Stimulated activated naive B cell treated with anti-CD40 and anti-IgM and Interleukin-4, amounts not matched to agents 10 μg/mL and 1 μg/mL and 100 μg/mL, for 72 hours (primary cell): ENCODE measurements at regions not wholly inside any gene's neighbourhood (a gene's known extent, or its start where the extent isn't known, plus 50 kb on each side); places are given as distances from the start of the nearest gene placed in this dataset.
"Not testable (repeated sequence)": the region's sequence is repeated elsewhere in the genome, so short reads cannot be mapped to it uniquely, and the experiment has no call there.

ENCODE experiments used
- ATAC-seq, 2 donors: fragments of 150-1000 bp; cut with Tn5 transposase; replicated peaks; 2 replicates each; pipeline ENCODE4 v1.10.0; 2021; ENCODE audit warnings: moderate library complexity in 1 of 2
- DNase-seq: peaks from one replicate; pipeline ENCODE4 v3.0.0; 2021
- H3K27ac Mint-ChIP-seq: one replicate; pipeline ENCODE4 v1.8.0; 2022; ENCODE audit warnings: mild to moderate bottlenecking, mixed read lengths
- H3K27me3 Mint-ChIP-seq, 2 donors: one replicate each; pipeline ENCODE4 v1.8.0; 2022; ENCODE audit warnings: mixed read lengths in 2 of 2
- H3K36me3 Mint-ChIP-seq, 2 donors: one replicate each; pipeline ENCODE4 v1.8.0; 2022; ENCODE audit warnings: mixed read lengths in 2 of 2, mild to moderate bottlenecking in 1 of 2
- H3K4me1 Mint-ChIP-seq, 2 donors: one replicate each; pipeline ENCODE4 v1.8.0; 2022; ENCODE audit warnings: mixed read lengths in 2 of 2, mild to moderate bottlenecking in 1 of 2
- H3K4me3 Mint-ChIP-seq, 2 donors: one replicate each; pipeline ENCODE4 v1.8.0; 2022; ENCODE audit warnings: mild to moderate bottlenecking in 2 of 2, mixed read lengths in 2 of 2, moderate library complexity in 1 of 2
- H3K9me3 Mint-ChIP-seq, 2 donors: one replicate each; pipeline ENCODE4 v1.8.0; 2022; ENCODE audit warnings: mixed read lengths in 2 of 2, mild to moderate bottlenecking in 1 of 2

- H3K27me3 Mint-ChIP-seq, result peaks cover 20 to 26% of the 10 kb centered on the region in 2 donors
- H3K4me1 Mint-ChIP-seq, result peaks cover 9 to 11% of the 10 kb centered on the region in 2 donors
- H3K27ac Mint-ChIP-seq, result no peak overlapping the region
- H3K9me3 Mint-ChIP-seq, result peaks cover 0 to 2% of the 10 kb centered on the region in 2 donors
- H3K36me3 Mint-ChIP-seq, result peaks cover 0 to 4% of the 10 kb centered on the region in 2 donors
- H3K4me3 Mint-ChIP-seq, result no peak overlapping the region
- DNase-seq, result no peak
- ATAC-seq, result no peak
Observed at GRCh38 chr1:244140420-244140819, 89.3 kb downstream of the ZBTB18 start.

GRCh38 chr1:244144053-244144452 lies 93.0 kb downstream of the ZBTB18 start:
- Mint-ChIP-seq H3K27ac (no peak overlapping the region), H3K4me1 (peaks cover 0 to 3% of the 10 kb centered on the region in 2 donors), H3K4me3 (no peak overlapping the region), H3K36me3 (peaks cover 0 to 4% of the 10 kb centered on the region in 2 donors), H3K27me3 (peaks cover 16 to 17% of the 10 kb centered on the region in 2 donors), H3K9me3 (peaks cover 0 to 2% of the 10 kb centered on the region in 2 donors)
- DNase-seq, result no peak
- peak; percentile 60 to 70 for ATAC-seq

- Mint-ChIP-seq H3K36me3 (no peaks in the 10 kb centered on the region), H3K4me3 (no peak overlapping the region), H3K4me1 (peaks cover 10 to 25% of the 10 kb centered on the region in 2 donors), H3K27me3 (no peaks in the 10 kb centered on the region), H3K27ac (no peak overlapping the region), H3K9me3 (no peaks in the 10 kb centered on the region)
- DNase-seq, result no peak
- ATAC-seq, result no peak
Observed at GRCh38 chr1:244150071-244150470, 99.0 kb downstream of the ZBTB18 start.

- Mint-ChIP-seq H3K4me1 (peaks cover 10 to 25% of the 10 kb centered on the region in 2 donors), H3K27me3 (no peaks in the 10 kb centered on the region), H3K36me3 (no peaks in the 10 kb centered on the region), H3K9me3 (no peaks in the 10 kb centered on the region), H3K4me3 (peak overlapping the region in 1 of 2 donors; percentile 22), H3K27ac (peak overlapping the region; percentile 76)
- DNase-seq, result no peak
- ATAC-seq, result peak; percentile 94 to 96
Observed at GRCh38 chr1:244150665-244151064, 99.6 kb downstream of the ZBTB18 start.

- Mint-ChIP-seq H3K27ac (no peak overlapping the region), H3K4me1 (peaks cover 10 to 25% of the 10 kb centered on the region in 2 donors), H3K4me3 (no peak overlapping the region)
Observed at GRCh38 chr1:244151537-244151936, 100.5 kb downstream of the ZBTB18 start.

GRCh38 chr1:244154508-244154871 lies 103.4 kb downstream of the ZBTB18 start:
- H3K4me1 Mint-ChIP-seq, result peaks cover 10 to 25% of the 10 kb centered on the region in 2 donors
- no peak for DNase-seq
- H3K36me3 Mint-ChIP-seq, result no peaks in the 10 kb centered on the region
- no peaks in the 10 kb centered on the region for H3K27me3 Mint-ChIP-seq
- H3K27ac Mint-ChIP-seq, result no peak overlapping the region
- H3K4me3 Mint-ChIP-seq, result no peak overlapping the region
- no peaks in the 10 kb centered on the region for H3K9me3 Mint-ChIP-seq
- no peak for ATAC-seq

More at GRCh38 chr1:244151537-244151936, 100.5 kb downstream of the ZBTB18 start:
- DNase-seq (no peak), ATAC-seq (no peak)
- Mint-ChIP-seq H3K27me3 (no peaks in the 10 kb centered on the region), H3K36me3 (no peaks in the 10 kb centered on the region), H3K9me3 (no peaks in the 10 kb centered on the region)

- H3K36me3 Mint-ChIP-seq, result no peaks in the 10 kb centered on the region
- peaks cover 7 to 21% of the 10 kb centered on the region in 2 donors for H3K4me1 Mint-ChIP-seq
- no peak for ATAC-seq
- H3K27ac Mint-ChIP-seq, result no peak overlapping the region
- no peaks in the 10 kb centered on the region for H3K27me3 Mint-ChIP-seq
- no peak overlapping the region for H3K4me3 Mint-ChIP-seq
- DNase-seq, result no peak
- H3K9me3 Mint-ChIP-seq, result no peaks in the 10 kb centered on the region
Observed at GRCh38 chr1:244154872-244155531, 103.9 kb downstream of the ZBTB18 start.

- no peak for ATAC-seq
- Mint-ChIP-seq H3K4me1 (peaks cover 3 to 14% of the 10 kb centered on the region in 2 donors), H3K4me3 (no peak overlapping the region), H3K27ac (no peak overlapping the region), H3K27me3 (no peaks in the 10 kb centered on the region), H3K36me3 (no peaks in the 10 kb centered on the region), H3K9me3 (no peaks in the 10 kb centered on the region)
- DNase-seq, result no peak
Observed at GRCh38 chr1:244155661-244156060, 104.6 kb downstream of the ZBTB18 start.

GRCh38 chr1:244156617-244157016 lies 105.5 kb downstream of the ZBTB18 start:
- H3K4me1 Mint-ChIP-seq, H3K36me3 Mint-ChIP-seq, DNase-seq, H3K4me3 Mint-ChIP-seq, H3K27me3 Mint-ChIP-seq, ATAC-seq, H3K9me3 Mint-ChIP-seq: not testable (repeated sequence)
- H3K27ac Mint-ChIP-seq, result peak overlapping the region; percentile 28

GRCh38 chr1:244157731-244158438 lies 106.8 kb downstream of the ZBTB18 start:
- Mint-ChIP-seq H3K36me3 (no peaks in the 10 kb centered on the region), H3K4me3 (no peak overlapping the region), H3K27ac (no peak overlapping the region), H3K27me3 (no peaks in the 10 kb centered on the region), H3K4me1 (peaks cover 3 to 7% of the 10 kb centered on the region in 2 donors), H3K9me3 (no peaks in the 10 kb centered on the region)
- ATAC-seq (peak; percentile 42 to 54), DNase-seq (no peak)

- DNase-seq, result no peak
- Mint-ChIP-seq H3K4me3 (no peak overlapping the region), H3K4me1 (peaks cover 3% of the 10 kb centered on the region in 2 donors), H3K9me3 (no peaks in the 10 kb centered on the region), H3K36me3 (no peaks in the 10 kb centered on the region), H3K27ac (no peak overlapping the region), H3K27me3 (no peaks in the 10 kb centered on the region)
- ATAC-seq, result no peak
Observed at GRCh38 chr1:244159646-244160045, 108.6 kb downstream of the ZBTB18 start.

GRCh38 chr1:244160455-244161235 lies 109.6 kb downstream of the ZBTB18 start:
- Mint-ChIP-seq H3K4me3 (no peak overlapping the region), H3K9me3 (no peaks in the 10 kb centered on the region), H3K27me3 (no peaks in the 10 kb centered on the region), H3K27ac (no peak overlapping the region), H3K4me1 (no peaks in the 10 kb centered on the region), H3K36me3 (no peaks in the 10 kb centered on the region)
- ATAC-seq (no peak), DNase-seq (no peak)

GRCh38 chr1:244161236-244161510 lies 110.1 kb downstream of the ZBTB18 start:
- H3K27ac Mint-ChIP-seq, result no peak overlapping the region
- DNase-seq, result no peak
- H3K4me1 Mint-ChIP-seq, result no peaks in the 10 kb centered on the region
- H3K4me3 Mint-ChIP-seq, result no peak overlapping the region
- ATAC-seq, result no peak
- no peaks in the 10 kb centered on the region for H3K9me3 Mint-ChIP-seq
- H3K36me3 Mint-ChIP-seq, result no peaks in the 10 kb centered on the region
- no peaks in the 10 kb centered on the region for H3K27me3 Mint-ChIP-seq

GRCh38 chr1:244162786-244163530 lies 111.9 kb downstream of the ZBTB18 start:
- Mint-ChIP-seq H3K36me3 (no peaks in the 10 kb centered on the region), H3K9me3 (no peaks in the 10 kb centered on the region), H3K4me3 (no peak overlapping the region), H3K27ac (no peak overlapping the region), H3K4me1 (no peaks in the 10 kb centered on the region), H3K27me3 (no peaks in the 10 kb centered on the region)
- DNase-seq, result no peak
- ATAC-seq, result no peak
